HEK293 (cell line): ENCODE measurements at regions not wholly inside any gene's neighbourhood (a gene's known extent, or its start where the extent isn't known, plus 50 kb on each side); places are given as distances from the start of the nearest gene placed in this dataset.

Experiments
- CTCF ChIA-PET: fragments of 350-600 bp; formaldehyde crosslinking; extraction: SDS; loops from one replicate; lab custom pipeline; 2021; ENCODE audit warnings: antibody characterized with exemption; lab: Yijun Ruan, JAX
- POLR2A ChIA-PET: fragments of 300-600 bp; formaldehyde crosslinking; extraction: SDS; loops from one replicate; lab custom pipeline; 2020; ENCODE audit warnings: antibody characterized with exemption, inconsistent platforms; lab: Yijun Ruan, JAX
- H3K27ac ChIP-seq: fragments of 200-500 bp; sonication (Bioruptor generic); 2 replicates; pipeline ENCODE4 v1.5.1; 2014; ENCODE audit warnings: low read depth, low read length, control low read depth, inconsistent platforms; ENCODE audit errors: extremely low read depth
- H3K36me3 ChIP-seq, 2 experiments: fragments of 200-500 bp in 1 of 2; sonication (Bioruptor generic) in 1 of 2; 1 replicate in 1 of 2; 2 replicates in 1 of 2; pipeline ENCODE4 v1.5.1; 2014 to 2017; ENCODE audit warnings: inconsistent platforms in 2 of 2, low read length in 2 of 2; ENCODE audit not compliant: control insufficient read depth in 2 of 2, insufficient read depth in 1 of 2
- H3K4me1 ChIP-seq: fragments of 200-500 bp; sonication (Bioruptor generic); 2 replicates; pipeline ENCODE4 v1.5.1; 2014; ENCODE audit warnings: mild to moderate bottlenecking, low read length, inconsistent platforms; ENCODE audit not compliant: control insufficient read depth, insufficient read depth
- H3K4me3 ChIP-seq: 2 replicates; pipeline ENCODE4 v1.5.1; 2011; ENCODE audit warnings: low read depth, mild to moderate bottlenecking, control low read depth, low read length, moderate library complexity
- H3K9me3 ChIP-seq: fragments of 200-500 bp; sonication (Bioruptor generic); 2 replicates; pipeline ENCODE4 v1.5.1; 2014; ENCODE audit warnings: low read depth, low read length, inconsistent platforms; ENCODE audit not compliant: control insufficient read depth, insufficient read depth
- ELK4 ChIP-seq: IDR thresholded peaks from 2 replicates; pipeline ENCODE4 v1.6.1; 2011; ENCODE audit warnings: mild to moderate bottlenecking, low read depth, low read length, borderline replicate concordance
- GLIS1 ChIP-seq: fragments of 450-650 bp; formaldehyde crosslinking; IDR thresholded peaks from 2 replicates; pipeline ENCODE4 v1.5.1; 2016; ENCODE audit warnings: missing biosample characterization, missing genetic modification characterization
- MEIS1 ChIP-seq: sonication (generic); formaldehyde crosslinking; IDR thresholded peaks from 2 replicates; pipeline ENCODE4 v1.8.1; 2022; ENCODE audit warnings: missing genetic modification reagents, mild to moderate bottlenecking, borderline replicate concordance
- PATZ1 ChIP-seq: fragments of 450-650 bp; formaldehyde crosslinking; IDR thresholded peaks from 2 replicates; pipeline ENCODE4 v1.5.1; 2016; ENCODE audit warnings: missing biosample characterization, missing genetic modification characterization
- PRDM4 ChIP-seq: fragments of 450-650 bp; formaldehyde crosslinking; IDR thresholded peaks from 2 replicates; pipeline ENCODE4 v1.5.1; 2017; ENCODE audit warnings: missing biosample characterization, missing genetic modification characterization
- SCRT2 ChIP-seq: fragments of 450-650 bp; formaldehyde crosslinking; IDR thresholded peaks from 2 replicates; pipeline ENCODE4 v1.5.1; 2016; ENCODE audit warnings: missing biosample characterization, missing genetic modification characterization
- SP7 ChIP-seq: fragments of 450-650 bp; formaldehyde crosslinking; IDR thresholded peaks from 2 replicates; pipeline ENCODE4 v1.5.1; 2016; ENCODE audit warnings: missing biosample characterization, missing genetic modification characterization
- ZBTB7A ChIP-seq: fragments of 450-650 bp; formaldehyde crosslinking; IDR thresholded peaks from 2 replicates; pipeline ENCODE4 v1.5.1; 2016; ENCODE audit warnings: low read depth, missing biosample characterization, missing genetic modification characterization
- ZFHX2 ChIP-seq: fragments of 450-650 bp; formaldehyde crosslinking; conservative IDR thresholded peaks from 2 replicates; pipeline ENCODE4 v1.5.1; 2016; ENCODE audit warnings: missing biosample characterization, missing genetic modification characterization
- ZNF146 ChIP-seq: fragments of 450-650 bp; formaldehyde crosslinking; IDR thresholded peaks from 2 replicates; pipeline ENCODE4 v1.5.1; 2016; ENCODE audit warnings: missing biosample characterization, missing genetic modification characterization
- ZNF148 ChIP-seq: fragments of 450-650 bp; formaldehyde crosslinking; IDR thresholded peaks from 2 replicates; pipeline ENCODE4 v1.5.0; 2017; ENCODE audit warnings: missing biosample characterization, missing genetic modification characterization, borderline replicate concordance
- ZNF175 ChIP-seq: fragments of 450-650 bp; formaldehyde crosslinking; IDR thresholded peaks from 2 replicates; pipeline ENCODE4 v1.5.1; 2016; ENCODE audit warnings: missing biosample characterization, missing genetic modification characterization
- ZNF292 ChIP-seq: fragments of 450-650 bp; formaldehyde crosslinking; IDR thresholded peaks from 2 replicates; pipeline ENCODE4 v1.5.1; 2016; ENCODE audit warnings: low read depth, missing biosample characterization, missing genetic modification characterization, borderline replicate concordance
- ZNF311 ChIP-seq: fragments of 450-650 bp; formaldehyde crosslinking; IDR thresholded peaks from 2 replicates; pipeline ENCODE4 v1.5.1; 2017; ENCODE audit warnings: missing biosample characterization, missing genetic modification characterization, borderline replicate concordance
- ZNF366 ChIP-seq: fragments of 450-650 bp; formaldehyde crosslinking; conservative IDR thresholded peaks from 2 replicates; pipeline ENCODE4 v1.5.1; 2016; ENCODE audit warnings: missing biosample characterization, missing genetic modification characterization
- ZNF488 ChIP-seq: fragments of 450-650 bp; formaldehyde crosslinking; IDR thresholded peaks from 2 replicates; pipeline ENCODE4 v1.5.1; 2016; ENCODE audit warnings: missing biosample characterization, missing genetic modification characterization
- ZNF555 ChIP-seq: fragments of 450-650 bp; formaldehyde crosslinking; conservative IDR thresholded peaks from 2 replicates; pipeline ENCODE4 v1.5.1; 2017; ENCODE audit warnings: missing biosample characterization, mild to moderate bottlenecking, missing genetic modification characterization, inconsistent platforms
- ZNF558 ChIP-seq: fragments of 450-650 bp; formaldehyde crosslinking; IDR thresholded peaks from 2 replicates; pipeline ENCODE4 v1.5.1; 2016; ENCODE audit warnings: missing biosample characterization, missing genetic modification characterization
- ZNF623 ChIP-seq: fragments of 450-650 bp; formaldehyde crosslinking; IDR thresholded peaks from 2 replicates; pipeline ENCODE4 v1.5.1; 2016; ENCODE audit warnings: missing biosample characterization, missing genetic modification characterization
- ZNF658 ChIP-seq: fragments of 450-650 bp; formaldehyde crosslinking; IDR thresholded peaks from 2 replicates; pipeline ENCODE4; 2016; ENCODE audit warnings: missing biosample characterization, missing genetic modification characterization
- ZNF707 ChIP-seq: fragments of 450-650 bp; formaldehyde crosslinking; IDR thresholded peaks from 2 replicates; pipeline ENCODE4 v1.5.1; 2016; ENCODE audit warnings: missing biosample characterization, missing genetic modification characterization
- ZNF768 ChIP-seq: fragments of 450-650 bp; formaldehyde crosslinking; IDR thresholded peaks from 2 replicates; pipeline ENCODE4 v1.5.1; 2018; ENCODE audit warnings: missing biosample characterization, mild to moderate bottlenecking, missing genetic modification characterization

GRCh38 chr3:107085261-107085660 is 292.0 kb upstream of the CCDC54 start:
- H3K4me3 ChIP-seq, result no peak overlapping the region
- no peak overlapping the region for H3K27ac ChIP-seq
- H3K9me3 ChIP-seq, result no peaks in the 10 kb centered on the region
- ChIA-PET POLR2A (no interaction called here), CTCF (interaction anchor here (1.3 kb wide), 1 partner anchor 21 kb away, joined by 3 read pairs; no protein-coding TSS in a partner anchor)
- TF ChIP-seq ZNF623 (tag by site-specific recombination) (no peak), ZNF311 (tag by site-specific recombination) (no peak)
- H3K36me3 ChIP-seq, result no peaks in the 10 kb centered on the region
- no peaks in the 10 kb centered on the region for H3K4me1 ChIP-seq

GRCh38 chr3:107092121-107092520 is 285.1 kb upstream of the CCDC54 start:
- CTCF ChIA-PET, result interaction anchor here (1.6 kb wide), 1 partner anchor 27 kb away, joined by 6 read pairs; no protein-coding TSS in a partner anchor
- no peak for TF ChIP-seq ZNF292 (tag by site-specific recombination)
- no peak for TF ChIP-seq SCRT2 (tag by site-specific recombination)
- POLR2A ChIA-PET, result no interaction called here
- H3K4me1 ChIP-seq, result no peaks in the 10 kb centered on the region
- H3K9me3 ChIP-seq, result no peaks in the 10 kb centered on the region
- H3K27ac ChIP-seq, result no peak overlapping the region
- H3K36me3 ChIP-seq, result no peaks in the 10 kb centered on the region
- no peak overlapping the region for H3K4me3 ChIP-seq

- no peaks in the 10 kb centered on the region for H3K4me1 ChIP-seq
- TF ChIP-seq ZFHX2 (no peak), ZNF488 (tag by site-specific recombination) (no peak), ZNF558 (tag by site-specific recombination) (no peak), ZNF146 (tag by site-specific recombination) (no peak), ZNF768 (no peak), ELK4 (no peak), MEIS1 (no peak), ZNF366 (tag by site-specific recombination) (no peak), ZNF555 (tag by site-specific recombination) (no peak), ZNF707 (no peak), GLIS1 (tag by site-specific recombination) (no peak), PATZ1 (tag by site-specific recombination) (no peak)
- H3K27ac ChIP-seq, result no peak overlapping the region
- ChIA-PET POLR2A (no interaction called here), CTCF (no interaction called here)
- no peak overlapping the region for H3K4me3 ChIP-seq
- no peaks in the 10 kb centered on the region for H3K36me3 ChIP-seq
- H3K9me3 ChIP-seq, result no peaks in the 10 kb centered on the region
These were observed 278.4 kb upstream of the CCDC54 start for GRCh38 chr3:107098864-107099263.

- CTCF ChIA-PET, result no interaction called here
- Histone ChIP-seq H3K9me3 (no peaks in the 10 kb centered on the region), H3K4me3 (no peak overlapping the region), H3K4me1 (no peaks in the 10 kb centered on the region), H3K36me3 (no peaks in the 10 kb centered on the region), H3K27ac (no peak overlapping the region)
- POLR2A ChIA-PET, result no interaction called here
- TF ChIP-seq PRDM4, result no peak
- no peak for TF ChIP-seq SP7
- no peak for TF ChIP-seq ZNF658 (tag by site-specific recombination)
- TF ChIP-seq ZNF148 (tag by site-specific recombination), result no peak
- TF ChIP-seq ZNF175, result no peak
- no peak for TF ChIP-seq ZBTB7A (tag by site-specific recombination)
These were observed 277.1 kb upstream of the CCDC54 start for GRCh38 chr3:107100137-107100536.
